ENCODE measurements at regions not wholly inside any gene's neighbourhood (a gene's known extent, or its start where the extent isn't known, plus 50 kb on each side); places are given as distances from the start of the nearest gene placed in this dataset.

DNA sequence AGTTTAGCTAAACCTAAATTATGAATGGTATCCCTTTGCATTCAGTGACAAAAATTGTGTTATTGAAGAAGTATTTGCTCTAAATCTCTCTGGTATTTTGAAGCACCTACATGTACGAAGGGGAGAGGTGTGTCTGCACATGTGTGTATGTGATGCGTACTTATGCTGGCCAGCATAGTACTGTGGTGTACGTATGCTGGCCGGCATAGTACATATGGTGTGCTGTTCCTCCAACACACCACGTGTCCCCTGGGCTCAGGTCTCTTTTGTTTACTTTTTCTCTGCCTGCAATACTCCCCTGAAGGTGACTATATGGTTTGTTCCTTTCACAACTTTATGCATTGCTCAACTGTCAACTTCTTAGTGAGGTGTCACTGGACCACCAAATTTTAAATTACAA, 360.3 kb downstream of the CRPPA start:
- no peak for DNase-seq (ENCODE audit: low read depth in 3 of 3)

DNA sequence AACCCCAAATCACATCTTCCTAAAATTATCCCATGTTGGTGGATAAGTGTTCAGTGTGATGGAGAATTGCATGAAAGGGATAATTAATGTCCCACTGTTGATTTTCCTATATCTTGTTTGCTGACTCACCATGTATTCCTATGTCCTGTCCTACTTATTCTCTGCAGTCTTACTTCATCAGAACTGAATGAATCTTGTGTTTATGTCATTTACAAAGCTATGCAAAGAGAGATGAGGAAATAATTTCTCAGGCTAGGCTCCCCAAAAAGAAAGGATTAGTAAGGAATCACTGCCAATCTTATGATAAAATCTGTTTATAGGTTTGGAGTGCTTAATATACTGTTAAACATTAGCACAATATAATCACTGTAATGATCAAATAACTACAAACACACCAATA, 360.8 kb downstream of the CRPPA start:
- DNase-seq (ENCODE audit: low read depth in 3 of 3): no peak

DNA sequence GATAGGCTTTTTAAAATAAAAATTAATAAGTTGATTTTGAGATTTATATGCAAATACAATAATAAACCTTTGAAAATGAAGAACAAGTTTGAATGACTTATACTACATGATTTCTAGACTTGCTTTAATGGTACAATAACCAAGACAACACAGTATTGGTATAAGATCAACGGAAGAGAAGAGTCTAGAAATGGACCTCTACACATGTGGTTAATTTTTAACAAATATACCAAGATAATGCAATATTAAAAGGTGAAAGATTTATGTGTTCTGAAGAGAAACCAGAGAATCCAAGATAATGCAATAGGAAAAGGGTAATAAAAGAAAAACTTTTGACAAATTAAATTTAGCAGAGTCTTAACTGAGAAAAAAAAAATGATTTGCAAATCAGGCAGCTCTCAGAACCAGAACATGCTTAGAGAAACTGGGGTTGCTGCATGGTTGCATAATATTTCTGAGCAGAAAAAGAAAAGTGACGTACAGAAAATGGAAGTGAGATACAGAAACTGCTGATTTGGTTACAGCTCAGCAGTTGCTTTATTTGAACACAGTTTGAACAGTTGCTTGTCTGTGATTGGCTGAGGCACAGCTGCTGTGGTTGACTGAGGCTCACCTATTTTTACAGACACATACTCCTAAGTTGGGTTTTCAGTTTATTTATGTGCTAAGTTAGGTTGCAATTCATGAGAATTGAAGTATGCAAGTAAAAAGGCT, 365.9 kb downstream of the CRPPA start:
- no peak for DNase-seq (ENCODE audit: low read depth in 3 of 3)

DNA sequence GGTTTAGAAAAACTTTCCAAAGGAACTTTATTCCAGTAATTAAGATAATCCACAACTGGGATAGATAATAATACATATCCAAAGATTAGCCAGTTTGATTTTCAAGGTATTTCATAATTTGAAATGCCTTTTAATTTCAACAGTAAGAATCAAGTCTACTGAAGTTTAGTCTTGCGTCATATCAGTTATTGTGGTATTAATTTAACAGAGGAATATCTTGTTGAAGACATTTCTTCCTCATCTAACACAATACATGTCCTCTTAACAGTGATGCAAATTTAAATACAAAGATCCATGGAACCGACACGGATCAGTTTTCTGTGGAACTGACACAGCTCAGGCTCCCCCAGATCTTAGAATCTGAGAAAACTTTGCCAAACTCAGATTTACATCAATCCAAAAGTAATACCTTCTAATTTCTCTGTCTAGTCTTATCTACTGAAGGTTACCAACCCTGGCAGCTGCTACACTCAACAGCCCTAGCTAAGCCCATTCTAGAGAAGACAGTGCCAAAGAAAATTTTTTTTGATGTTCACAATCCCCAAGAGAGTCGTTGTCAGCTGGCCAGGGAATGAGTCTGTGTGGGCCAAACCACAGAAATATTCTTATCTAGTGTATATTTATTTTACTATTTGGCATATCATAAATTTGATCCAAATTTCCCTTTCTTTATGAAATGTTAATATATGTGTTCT, 365.2 kb upstream of the MEOX2 start:
- no peak for DNase-seq (ENCODE audit: low read depth in 3 of 3)

DNA sequence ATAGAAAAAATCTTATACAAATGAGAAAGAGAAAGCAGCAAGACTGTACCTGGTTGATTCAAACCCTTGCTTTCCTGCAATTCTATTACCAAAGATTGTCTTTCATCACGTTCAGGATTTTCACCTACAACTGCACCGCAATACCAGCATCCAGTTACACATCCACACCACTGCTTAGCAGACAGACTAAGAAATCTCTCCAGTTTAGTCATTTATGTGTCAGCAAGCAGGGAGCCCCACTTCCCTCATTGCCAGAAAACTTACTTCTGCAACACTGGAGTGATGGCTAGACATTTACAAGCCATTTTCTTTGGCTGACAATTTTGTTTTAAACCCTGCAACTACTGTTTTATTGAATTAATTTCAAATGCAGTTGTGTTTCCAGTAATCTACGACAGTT, 359.6 kb upstream of the MEOX2 start:
- no peak for DNase-seq (ENCODE audit: low read depth in 3 of 3)

DNA sequence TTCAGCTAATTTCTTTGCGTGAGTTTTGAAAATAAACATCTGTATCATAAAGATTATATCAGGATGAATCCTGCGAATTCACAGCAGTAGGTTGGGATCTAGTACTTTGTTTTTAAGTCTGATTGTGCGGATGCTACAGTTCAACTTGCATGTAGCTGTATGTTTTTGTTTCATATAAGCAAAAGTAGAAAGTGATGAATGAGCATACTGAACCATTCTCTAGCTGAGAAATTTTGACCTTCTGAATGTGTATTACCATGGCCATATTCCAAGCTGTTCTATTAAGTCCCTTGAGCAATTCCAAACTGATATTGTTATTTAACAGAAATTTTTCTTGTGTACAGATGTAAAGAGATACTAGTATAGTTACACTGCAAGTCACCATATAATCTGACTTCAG, 358.8 kb upstream of the MEOX2 start:
- no peak for DNase-seq (ENCODE audit: low read depth in 3 of 3)

DNA sequence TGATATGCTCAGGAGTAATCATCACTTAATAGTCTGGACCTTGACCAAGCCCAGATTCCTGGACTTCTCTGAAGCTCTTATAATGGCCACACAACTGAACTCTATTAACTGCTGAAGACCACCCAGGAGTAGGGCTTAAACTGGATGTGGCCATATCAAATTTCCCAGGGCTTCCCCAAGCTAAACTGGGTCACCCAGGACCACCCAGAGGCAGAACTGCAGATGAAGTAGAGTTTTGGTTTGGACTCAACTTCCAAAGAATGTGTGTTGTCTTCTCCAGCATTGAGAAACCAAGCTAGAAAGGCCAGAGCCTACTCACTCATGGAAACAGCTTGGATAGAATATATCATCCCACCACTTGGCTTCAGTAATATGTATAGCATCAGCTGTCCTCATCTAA, 358.2 kb upstream of the MEOX2 start:
- no peak for DNase-seq (ENCODE audit: low read depth in 3 of 3)

DNA sequence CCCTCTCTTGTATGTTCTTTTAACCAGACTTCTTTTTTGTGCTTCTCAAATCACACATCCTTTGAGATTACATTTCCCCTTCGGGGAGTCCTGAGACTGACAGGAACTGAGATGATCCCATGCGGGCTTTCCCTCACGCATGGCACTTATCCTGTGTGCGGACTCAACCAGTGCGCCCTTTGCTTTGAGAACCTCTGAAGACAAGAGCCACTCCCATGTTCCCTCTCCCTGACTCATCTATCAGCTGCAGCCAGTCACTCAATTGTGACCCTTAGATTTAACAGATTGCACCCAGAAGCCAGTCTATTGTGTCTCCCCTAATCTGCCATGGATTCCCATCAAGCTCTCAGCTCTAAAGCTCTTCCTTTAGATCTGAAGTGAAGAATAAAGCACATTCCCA, 353.9 kb upstream of the MEOX2 start:
- DNase-seq (ENCODE audit: low read depth in 3 of 3): no peak

DNA sequence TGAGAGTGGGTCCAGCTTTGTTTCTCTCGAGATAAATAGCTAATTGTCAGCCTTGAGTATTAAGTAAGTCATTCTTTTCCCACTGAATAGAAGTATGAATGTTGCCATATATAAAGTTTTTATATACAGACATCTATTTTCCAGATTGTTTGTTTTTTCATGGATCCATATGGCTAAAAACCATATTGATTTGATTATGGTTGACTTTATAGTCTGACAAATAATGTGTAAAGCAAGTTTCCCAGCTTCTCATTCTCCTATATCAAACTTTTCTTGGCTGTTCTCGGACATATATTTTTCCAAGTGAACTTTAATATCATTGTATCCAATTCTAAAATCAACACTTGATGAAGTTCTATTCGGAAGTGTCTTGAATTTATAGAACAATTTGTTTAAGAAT, 352.4 kb upstream of the MEOX2 start:
- no peak for DNase-seq (ENCODE audit: low read depth in 3 of 3)

DNA sequence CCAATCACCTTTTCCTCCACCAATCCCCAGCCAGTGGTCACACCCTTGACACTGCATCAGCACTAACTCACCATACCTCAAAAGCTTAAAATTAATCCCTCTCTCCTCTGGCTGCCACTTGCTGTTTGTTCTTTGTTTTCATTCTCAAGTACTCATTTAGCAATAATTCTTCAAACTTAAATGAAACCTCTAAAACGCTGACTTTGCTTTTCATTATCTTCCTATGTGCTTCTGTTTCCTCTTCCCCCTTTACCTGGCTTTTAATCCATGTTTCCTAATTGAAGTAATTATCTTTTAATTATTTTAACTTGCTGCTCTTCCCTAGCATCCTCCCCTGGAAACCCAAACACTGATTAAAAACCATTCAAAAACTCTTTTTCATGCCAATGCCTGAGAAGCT, 348.9 kb upstream of the MEOX2 start:
- DNase-seq (ENCODE audit: low read depth in 3 of 3): no peak

DNA sequence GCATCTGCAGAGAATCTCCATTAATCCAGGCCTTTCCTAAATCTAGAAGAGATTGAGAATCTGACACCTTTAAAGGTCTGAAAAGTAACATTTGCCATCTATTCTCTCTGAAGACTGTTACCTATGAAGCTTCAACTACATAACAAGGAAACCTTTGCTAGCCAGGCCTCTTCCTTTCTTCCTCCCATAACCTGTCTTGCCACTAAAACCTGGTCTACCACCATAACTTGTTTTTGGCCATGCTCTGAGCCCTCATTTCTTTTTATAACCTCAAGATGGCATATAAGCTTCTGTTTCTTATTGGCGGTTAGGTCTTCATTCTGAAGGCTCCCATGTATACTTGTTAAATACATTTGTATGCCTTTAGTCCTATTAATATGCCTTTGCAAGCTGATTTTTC, 348.4 kb upstream of the MEOX2 start:
- DNase-seq (ENCODE audit: low read depth in 3 of 3): no peak

DNA sequence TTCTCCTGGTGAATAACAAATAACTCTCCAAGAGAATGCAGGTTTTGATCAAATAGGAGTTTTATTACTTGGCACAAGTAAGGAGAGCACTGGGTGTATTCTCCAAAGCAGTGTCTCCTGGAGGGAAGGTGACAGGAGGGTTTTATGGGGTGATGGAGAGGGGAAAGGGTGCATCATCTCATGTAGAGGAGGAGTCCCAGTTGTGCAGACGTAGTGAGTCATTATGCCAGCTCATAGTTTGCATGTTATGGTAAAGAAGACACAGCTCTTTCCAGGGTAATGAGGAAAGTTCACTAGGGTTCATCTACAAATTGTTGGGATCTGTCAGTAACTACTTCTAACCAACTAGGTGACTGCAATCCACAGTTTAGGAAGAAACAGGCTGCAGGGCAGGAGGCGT, 347.9 kb upstream of the MEOX2 start:
- no peak for DNase-seq (ENCODE audit: low read depth in 3 of 3)

DNA sequence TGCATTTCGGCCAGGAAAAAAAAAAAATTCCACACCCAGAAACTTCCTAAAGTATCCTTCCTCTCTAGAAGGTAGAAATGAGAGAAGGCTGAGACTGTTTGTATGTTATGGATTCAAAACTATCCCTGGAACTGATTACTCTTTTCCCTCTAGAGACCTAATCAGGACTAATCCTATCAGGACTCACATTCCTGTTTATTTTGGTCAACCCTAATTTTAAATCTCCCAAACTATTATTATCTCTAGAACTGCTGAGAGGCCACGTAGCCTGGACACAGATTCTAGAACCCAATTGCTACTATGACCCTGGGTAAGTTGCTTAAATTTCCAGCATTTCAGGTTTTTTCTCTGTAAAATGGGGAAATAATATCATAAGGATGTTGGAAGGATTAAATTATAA, 346.8 kb upstream of the MEOX2 start:
- DNase-seq (ENCODE audit: low read depth in 3 of 3): no peak

DNA sequence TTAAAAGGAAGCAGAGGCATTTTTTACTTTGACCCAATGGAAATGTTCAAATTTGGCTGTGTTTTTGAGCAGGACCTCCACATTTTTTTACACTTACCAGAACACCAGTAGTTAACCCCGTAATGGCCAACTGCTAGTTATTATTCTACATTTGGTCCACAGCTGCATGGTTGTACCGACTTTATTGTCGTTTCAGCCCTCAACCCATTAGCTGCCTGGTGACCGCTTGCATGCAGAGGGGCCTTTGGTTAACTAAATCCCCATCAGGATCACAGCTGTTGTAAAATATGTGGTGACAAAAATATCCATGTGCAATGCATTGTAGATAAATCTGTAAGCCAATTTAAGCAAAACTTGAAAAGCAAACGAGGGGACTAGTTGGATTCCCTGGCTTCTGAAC, 342.2 kb upstream of the MEOX2 start:
- DNase-seq (ENCODE audit: low read depth in 3 of 3): no peak

DNA sequence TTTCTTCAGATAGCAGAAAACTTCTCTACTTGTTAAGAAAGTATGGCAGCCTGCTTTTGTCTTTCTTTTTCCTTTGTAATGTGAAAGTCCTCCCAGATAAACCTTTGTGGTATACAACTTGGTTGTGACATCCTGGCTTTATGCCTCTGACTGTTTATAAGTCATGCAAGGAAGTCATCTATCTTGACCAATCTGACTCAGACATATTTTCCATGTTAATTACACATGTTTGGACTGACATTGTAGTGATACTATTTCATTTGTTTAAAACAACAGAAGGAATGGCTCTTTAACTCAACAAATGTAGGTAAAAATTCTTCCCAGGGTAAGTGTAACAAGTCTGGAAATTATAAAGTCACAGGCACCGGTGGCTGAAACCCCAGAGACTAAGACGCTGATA, 341.6 kb upstream of the MEOX2 start:
- no peak for DNase-seq (ENCODE audit: low read depth in 3 of 3)

DNA sequence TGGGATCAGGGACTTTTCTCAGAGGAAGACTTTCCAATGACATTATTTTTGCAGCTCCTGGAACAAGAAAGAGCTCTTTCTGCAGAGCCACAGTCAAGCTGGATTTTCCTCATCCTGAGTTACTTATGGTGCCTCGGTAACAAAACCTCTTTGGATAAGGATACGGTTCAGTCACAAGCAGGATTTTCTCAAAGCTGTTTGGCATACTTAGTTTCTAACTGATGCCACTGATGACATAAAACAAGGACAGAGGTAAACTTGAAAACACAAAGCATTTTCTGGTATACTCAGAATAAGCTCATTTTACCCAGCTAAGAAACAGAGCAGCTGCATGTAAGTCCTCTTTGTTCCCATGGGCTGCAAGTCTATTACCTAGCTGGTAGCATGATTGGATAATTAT, 340.9 kb upstream of the MEOX2 start:
- DNase-seq (ENCODE audit: low read depth in 3 of 3): no peak

DNA sequence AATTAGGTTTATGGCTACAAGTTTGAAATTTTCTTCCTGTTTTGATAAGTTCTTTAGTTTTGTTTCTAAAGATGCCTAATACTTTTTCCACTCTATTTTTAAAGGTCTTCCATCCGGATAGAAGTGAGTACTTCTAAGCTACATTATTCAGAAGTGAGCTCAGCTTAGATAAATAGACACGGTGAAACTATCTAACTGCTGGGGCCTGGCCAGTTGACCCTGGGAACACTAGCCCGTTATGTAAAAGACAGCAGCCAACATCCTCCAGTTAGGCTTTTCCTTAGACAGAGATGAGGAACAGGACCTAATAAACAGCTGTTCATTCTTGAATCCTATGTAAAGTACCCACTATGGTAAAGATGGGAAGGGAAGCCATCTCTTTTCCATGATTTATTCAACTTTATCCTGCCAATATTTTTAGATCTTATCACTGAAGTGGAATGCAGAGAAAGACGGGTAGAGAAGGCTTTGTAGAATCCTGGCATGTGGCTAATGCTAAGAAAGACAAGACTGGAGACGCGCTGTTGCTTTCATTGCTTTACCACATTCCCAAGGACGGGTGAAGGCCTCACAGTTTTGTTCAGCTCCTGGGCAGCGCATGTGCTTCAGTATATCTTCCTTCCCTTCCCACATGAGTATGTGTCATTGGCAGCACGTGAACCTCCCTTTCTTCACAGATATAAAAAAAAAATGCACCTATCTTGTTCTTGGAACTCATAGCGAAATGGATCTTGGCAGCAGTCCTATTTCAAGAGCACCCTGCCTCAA, 340.0 kb upstream of the MEOX2 start:
- DNase-seq (ENCODE audit: low read depth in 3 of 3): no peak

DNA sequence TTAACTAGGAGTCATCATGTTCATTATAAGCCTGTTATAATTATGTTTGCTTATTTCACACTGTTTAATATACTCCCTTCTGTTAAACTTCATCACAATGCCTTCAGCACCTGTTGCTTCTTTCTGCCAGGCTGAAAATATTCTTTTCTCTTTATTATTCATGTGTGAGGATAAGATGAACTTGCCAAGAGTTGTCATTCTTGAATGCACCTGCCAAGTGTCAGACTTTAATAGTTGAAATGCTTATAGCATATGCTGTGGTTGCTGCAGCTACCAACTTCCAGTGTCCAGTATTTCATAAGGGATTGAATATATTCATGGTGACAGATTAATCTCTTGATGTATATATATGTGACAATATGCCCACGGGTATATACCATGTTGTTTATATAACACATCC, 339.2 kb upstream of the MEOX2 start:
- DNase-seq (ENCODE audit: low read depth in 3 of 3): no peak

DNA sequence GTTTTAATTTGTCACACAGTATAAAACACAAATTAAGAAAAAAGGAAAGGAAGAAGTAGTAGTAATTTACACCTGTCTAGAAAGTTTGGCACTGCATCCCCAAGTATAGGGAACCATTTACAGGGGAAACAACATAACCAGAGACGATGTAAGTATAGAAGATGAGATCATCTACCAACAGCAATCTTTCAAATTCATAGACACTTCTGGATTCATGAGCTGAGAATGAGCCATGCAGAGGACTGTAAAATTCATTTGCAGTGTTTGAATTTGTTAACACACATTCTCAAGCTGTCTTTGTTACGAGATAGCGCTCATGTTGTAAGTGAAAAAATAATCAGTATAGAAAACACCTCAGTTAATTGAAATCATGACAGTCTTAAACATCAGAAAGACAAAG, 337.0 kb upstream of the MEOX2 start:
- no peak for DNase-seq (ENCODE audit: low read depth in 3 of 3)

DNA sequence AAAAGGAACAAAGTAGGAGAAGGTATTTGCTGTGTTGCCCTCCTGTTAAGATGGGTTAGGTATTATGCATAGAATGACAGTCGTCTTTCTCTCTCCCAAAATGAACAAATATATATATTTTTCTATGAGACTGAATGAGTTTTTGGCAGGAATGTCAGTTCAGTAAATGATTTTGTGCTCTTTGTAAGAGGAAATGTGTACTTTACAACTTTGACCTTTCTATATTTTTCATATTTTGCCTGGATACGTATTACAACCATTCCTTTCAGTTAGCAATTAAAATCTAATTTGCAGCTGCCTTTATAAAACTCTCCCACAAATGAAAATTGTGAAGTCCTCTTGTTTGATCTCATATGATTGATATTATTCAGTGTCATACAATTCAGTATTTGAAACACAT, 336.6 kb upstream of the MEOX2 start:
- no peak for DNase-seq (ENCODE audit: low read depth in 3 of 3)

DNA sequence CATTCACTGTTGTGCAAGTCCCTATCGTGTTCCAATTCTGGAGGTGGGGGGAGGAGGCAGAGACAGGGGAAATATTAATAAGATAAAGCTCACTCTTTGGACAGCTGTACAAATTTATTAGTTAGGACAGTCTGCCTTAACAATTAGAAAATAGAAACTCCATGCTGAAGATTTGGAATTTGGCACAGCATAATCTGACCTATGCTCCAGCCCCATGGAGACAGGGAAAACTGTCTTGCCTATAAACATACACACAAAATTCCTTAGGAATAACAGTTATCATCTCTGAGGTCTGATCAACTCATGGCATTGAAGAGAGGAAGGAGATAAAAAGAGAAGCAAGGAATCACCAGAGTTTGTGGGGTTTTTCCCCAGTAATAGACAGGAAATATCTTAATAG, 335.4 kb upstream of the MEOX2 start:
- no peak for DNase-seq (ENCODE audit: low read depth in 3 of 3)

DNA sequence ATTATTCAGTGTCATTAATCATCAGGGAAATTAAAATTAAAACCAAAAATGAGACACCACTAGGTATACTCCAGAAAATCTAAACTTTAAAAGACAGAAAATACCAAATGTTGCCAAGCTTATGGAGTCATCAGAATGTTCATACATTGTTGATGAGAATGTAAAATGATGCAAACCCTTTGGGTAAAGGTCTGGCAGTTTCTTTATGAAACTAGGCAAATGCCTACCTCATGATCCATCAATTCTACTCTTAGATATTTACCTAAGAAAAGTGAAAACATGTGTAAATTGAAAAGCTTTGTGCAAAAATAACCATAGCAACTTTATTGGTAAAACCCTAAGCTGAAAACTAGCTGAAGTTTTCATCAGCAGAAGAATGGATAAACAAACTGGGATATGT, 329.5 kb upstream of the MEOX2 start:
- DNase-seq (ENCODE audit: low read depth in 3 of 3): no peak

DNA sequence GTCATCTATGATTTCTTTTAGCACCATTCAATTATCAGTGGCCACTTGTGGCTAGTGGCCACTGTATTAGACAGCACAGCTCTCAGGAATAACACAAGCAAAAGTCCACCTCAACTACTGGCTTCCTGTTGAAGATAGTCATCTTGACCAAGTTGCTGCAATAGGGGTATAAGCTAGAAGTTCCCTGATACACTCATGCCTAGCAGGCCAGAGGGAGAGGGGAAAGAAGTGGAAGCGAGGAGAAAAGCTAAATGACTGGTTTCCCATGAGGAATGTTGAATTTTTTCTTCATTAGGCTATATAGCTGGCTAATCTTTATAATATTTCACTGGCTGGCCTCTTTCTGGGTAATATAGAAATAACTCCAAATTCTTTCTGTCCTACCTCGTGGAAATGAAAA, 327.5 kb upstream of the MEOX2 start:
- DNase-seq (ENCODE audit: low read depth in 3 of 3): no peak
